Loucy (cell line): ENCODE measurements at regions not wholly inside any gene's neighbourhood (a gene's known extent, or its start where the extent isn't known, plus 50 kb on each side); places are given as distances from the start of the nearest gene placed in this dataset.

ENCODE experiments used
- H2AFZ ChIP-seq: fragments of 200-600 bp; sonication (generic); 2 replicates; pipeline ENCODE4 v1.6.0; 2016; ENCODE audit warnings: antibody characterized with exemption, mild to moderate bottlenecking, low read length, moderate library complexity
- H3F3A ChIP-seq: fragments of 200-600 bp; 2 replicates; pipeline ENCODE4 v1.6.0; 2016; ENCODE audit warnings: antibody characterized with exemption, low read depth, mild to moderate bottlenecking
- H3K27me3 ChIP-seq: fragments of 200-600 bp; sonication (generic); 2 replicates; pipeline ENCODE4 v1.6.1; 2014; ENCODE audit warnings: low read length, mild to moderate bottlenecking; ENCODE audit not compliant: insufficient read depth, poor library complexity, severe bottlenecking
- H3K36me3 ChIP-seq: fragments of 200-600 bp; sonication (generic); 2 replicates; pipeline ENCODE4 v1.6.1; 2016; ENCODE audit warnings: low read length; ENCODE audit not compliant: insufficient read depth
- H3K4me1 ChIP-seq: fragments of 200-600 bp; sonication (generic); 2 replicates; pipeline ENCODE4 v1.5.1; 2014; ENCODE audit warnings: low read length, mild to moderate bottlenecking; ENCODE audit not compliant: insufficient read depth, poor library complexity, severe bottlenecking
- H3K4me2 ChIP-seq: fragments of 200-600 bp; sonication (generic); 2 replicates; pipeline ENCODE4 v1.6.0; 2014; ENCODE audit warnings: antibody characterized with exemption, low read length, low read depth, mild to moderate bottlenecking; ENCODE audit not compliant: poor library complexity, severe bottlenecking
- H3K4me3 ChIP-seq: fragments of 200-600 bp; sonication (generic); 2 replicates; pipeline ENCODE4 v1.5.1; 2014; ENCODE audit warnings: low read length, mild to moderate bottlenecking, mixed read lengths; ENCODE audit not compliant: poor library complexity, severe bottlenecking
- H3K79me2 ChIP-seq: fragments of 200-600 bp; sonication (generic); 2 replicates; pipeline ENCODE4 v1.6.1; 2014; ENCODE audit warnings: low read length; ENCODE audit not compliant: insufficient read depth
- H3K9ac ChIP-seq: fragments of 200-600 bp; sonication (generic); 2 replicates; pipeline ENCODE4 v1.6.0; 2014; ENCODE audit warnings: mild to moderate bottlenecking, low read depth, low read length, moderate library complexity; ENCODE audit not compliant: poor library complexity, severe bottlenecking
- H3K9me2 ChIP-seq: fragments of 200-600 bp; sonication (generic); replicated peaks from 2 replicates; pipeline ENCODE4 v1.6.1; 2016; ENCODE audit warnings: low read depth, low read length, mixed read lengths
- H3K9me3 ChIP-seq: fragments of 200-600 bp; sonication (generic); 2 replicates; pipeline ENCODE4 v1.6.1; 2014; ENCODE audit warnings: mild to moderate bottlenecking, antibody characterized with exemption, low read length, low read depth; ENCODE audit not compliant: insufficient read depth
- H4K20me1 ChIP-seq: fragments of 200-600 bp; sonication (generic); 2 replicates; pipeline ENCODE4 v1.6.0; 2014; ENCODE audit warnings: antibody characterized with exemption, low read length, mild to moderate bottlenecking; ENCODE audit not compliant: insufficient read depth, poor library complexity, severe bottlenecking
- CTCF ChIP-seq: fragments of 200-600 bp; sonication (generic); conservative IDR thresholded peaks from 2 replicates; pipeline ENCODE4 v1.5.1; 2014; ENCODE audit warnings: mild to moderate bottlenecking, antibody characterized with exemption, low read length
- EZH2phosphoT487 ChIP-seq: fragments of 200-600 bp; IDR thresholded peaks from 2 replicates; pipeline ENCODE4 v1.6.1; 2018; ENCODE audit warnings: antibody characterized with exemption, mild to moderate bottlenecking, moderate library complexity, borderline replicate concordance

- H3K9me3 ChIP-seq: no peaks in the 10 kb centered on the region
- no peak for TF ChIP-seq CTCF
- TF ChIP-seq EZH2phosphoT487: no peak
- H3K4me2 ChIP-seq: no peak overlapping the region
- no peak overlapping the region for H3K4me3 ChIP-seq
- H3K9ac ChIP-seq: no peak overlapping the region
- no peaks in the 10 kb centered on the region for H3K27me3 ChIP-seq
- H4K20me1 ChIP-seq: no peaks in the 10 kb centered on the region
- H3F3A ChIP-seq: no peaks in the 10 kb centered on the region
- H3K79me2 ChIP-seq: no peaks in the 10 kb centered on the region
- no peaks in the 10 kb centered on the region for H3K36me3 ChIP-seq
- H3K4me1 ChIP-seq: no peaks in the 10 kb centered on the region
- no peaks in the 10 kb centered on the region for H3K9me2 ChIP-seq
- H2AFZ ChIP-seq: no peak overlapping the region
Measured at GRCh38 chr2:94960751-94961150, 64.8 kb upstream of the MAL start.

GRCh38 chr2:94964193-94964592, 61.3 kb upstream of the MAL start:
- H3K9me2 ChIP-seq: no peaks in the 10 kb centered on the region
- no peaks in the 10 kb centered on the region for H3K9me3 ChIP-seq
- no peaks in the 10 kb centered on the region for H4K20me1 ChIP-seq
- no peaks in the 10 kb centered on the region for H3K27me3 ChIP-seq
- H3K4me3 ChIP-seq: no peak overlapping the region
- no peak overlapping the region for H3K4me2 ChIP-seq
- H3K36me3 ChIP-seq: no peaks in the 10 kb centered on the region
- H3K79me2 ChIP-seq: no peaks in the 10 kb centered on the region
- H3K4me1 ChIP-seq: no peaks in the 10 kb centered on the region
- H3F3A ChIP-seq: no peaks in the 10 kb centered on the region
- no peak overlapping the region for H2AFZ ChIP-seq
- TF ChIP-seq EZH2phosphoT487: no peak
- peak; percentile 18; the same call in 1 of the 2 replicates for TF ChIP-seq CTCF
- H3K9ac ChIP-seq: no peak overlapping the region

- no peak overlapping the region for H3K4me3 ChIP-seq
- no peak overlapping the region for H3K9ac ChIP-seq
- no peaks in the 10 kb centered on the region for H3K79me2 ChIP-seq
- TF ChIP-seq EZH2phosphoT487 (no peak), CTCF (no peak)
- no peaks in the 10 kb centered on the region for H3K9me3 ChIP-seq
- no peaks in the 10 kb centered on the region for H4K20me1 ChIP-seq
- H3K27me3 ChIP-seq: no peaks in the 10 kb centered on the region
- no peaks in the 10 kb centered on the region for H3F3A ChIP-seq
- no peaks in the 10 kb centered on the region for H3K4me1 ChIP-seq
- no peaks in the 10 kb centered on the region for H3K9me2 ChIP-seq
- H3K36me3 ChIP-seq: no peaks in the 10 kb centered on the region
- H2AFZ ChIP-seq: no peak overlapping the region
- no peak overlapping the region for H3K4me2 ChIP-seq
Measured at GRCh38 chr2:94966689-94967088, 58.8 kb upstream of the MAL start.
